GM13977 (cell line): ENCODE measurements at regions not wholly inside any gene's neighbourhood (a gene's known extent, or its start where the extent isn't known, plus 50 kb on each side); places are given as distances from the start of the nearest gene placed in this dataset.

Experiments
- DNase-seq: peaks from one replicate; pipeline ENCODE4 v3.0.0; 2012; ENCODE audit warnings: low spot score
- CTCF ChIP-seq: IDR thresholded peaks from 2 replicates; pipeline ENCODE4 v1.5.1; 2012; ENCODE audit warnings: mild to moderate bottlenecking, control low read depth; ENCODE audit not compliant: insufficient read depth; ENCODE audit errors: extremely low read depth, missing control alignments
- in situ Hi-C: fragments of 300-500 bp; cut with MboI; formaldehyde crosslinking; loops from one replicate; pipeline ENCODE4 v1.12.0; 2022; ENCODE audit warnings: low sequenced_read_pairs, low pct_unique_long_range_greater_than_20kb, mixed read lengths, inconsistent platforms; ENCODE audit not compliant: unreplicated experiment

DNA sequence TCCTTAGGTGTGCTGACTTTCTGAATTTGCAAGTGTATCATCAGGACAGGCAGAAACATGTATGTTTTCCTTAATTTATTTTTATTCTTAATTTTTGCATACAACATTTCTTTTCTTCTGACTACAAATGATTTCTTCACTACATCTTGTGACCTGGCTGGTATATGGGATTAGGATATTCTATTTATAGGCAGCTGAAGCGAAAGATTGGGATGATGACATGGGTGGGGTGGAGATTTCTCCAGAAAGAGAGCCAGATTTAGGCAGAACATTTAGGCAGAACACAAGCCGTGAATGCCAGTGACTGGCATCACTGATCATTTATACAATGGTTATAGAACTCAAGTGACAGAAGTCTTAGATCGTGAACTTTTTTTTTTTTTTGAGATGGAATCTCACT, 256.7 kb downstream of the KLF6 start:
- in situ Hi-C loops = no loop called here
- no peak for TF ChIP-seq CTCF
- no peak for DNase-seq

GRCh38 chr10:3527869-3528268, 257.1 kb downstream of the KLF6 start:
- in situ Hi-C loops = no loop called here
- no peak for DNase-seq
- no peak for TF ChIP-seq CTCF

DNA sequence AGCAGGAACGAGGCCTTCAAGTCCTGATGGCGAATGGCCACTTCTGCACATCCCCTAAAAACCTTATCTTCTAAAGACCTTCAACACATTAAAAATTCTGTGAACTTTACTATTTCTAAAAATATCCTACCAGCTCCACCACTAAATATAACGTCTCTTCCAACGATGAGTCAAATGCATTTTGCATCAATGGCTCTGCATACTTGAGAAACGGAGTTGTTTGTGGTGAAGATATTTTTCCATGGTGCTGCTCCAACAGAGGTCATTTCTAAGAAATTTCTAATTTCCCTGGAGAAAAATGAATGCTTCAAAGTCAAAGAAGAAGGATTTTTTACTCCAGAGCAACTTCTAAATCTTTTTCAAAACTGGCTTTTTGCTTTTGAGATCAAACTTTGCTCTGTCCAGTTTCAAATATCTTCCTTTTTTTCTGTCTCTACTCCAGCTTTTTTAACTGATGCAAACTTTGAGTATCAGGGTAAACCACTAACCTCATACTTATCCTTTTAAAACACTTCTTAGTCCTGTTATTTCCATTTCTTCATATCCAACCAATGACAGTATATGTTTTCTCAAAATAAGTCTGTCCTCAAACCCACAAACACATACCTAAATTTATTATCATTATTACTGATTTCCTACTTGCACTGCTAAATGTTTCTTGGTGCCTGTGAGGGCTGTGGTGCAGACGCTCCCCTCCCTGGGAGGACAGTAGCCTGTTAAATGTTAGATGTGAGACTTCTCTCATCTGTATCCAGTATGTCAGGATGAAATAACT, 258.1 kb downstream of the KLF6 start:
- in situ Hi-C loops = no loop called here
- no peak for DNase-seq
- no peak for TF ChIP-seq CTCF

DNA sequence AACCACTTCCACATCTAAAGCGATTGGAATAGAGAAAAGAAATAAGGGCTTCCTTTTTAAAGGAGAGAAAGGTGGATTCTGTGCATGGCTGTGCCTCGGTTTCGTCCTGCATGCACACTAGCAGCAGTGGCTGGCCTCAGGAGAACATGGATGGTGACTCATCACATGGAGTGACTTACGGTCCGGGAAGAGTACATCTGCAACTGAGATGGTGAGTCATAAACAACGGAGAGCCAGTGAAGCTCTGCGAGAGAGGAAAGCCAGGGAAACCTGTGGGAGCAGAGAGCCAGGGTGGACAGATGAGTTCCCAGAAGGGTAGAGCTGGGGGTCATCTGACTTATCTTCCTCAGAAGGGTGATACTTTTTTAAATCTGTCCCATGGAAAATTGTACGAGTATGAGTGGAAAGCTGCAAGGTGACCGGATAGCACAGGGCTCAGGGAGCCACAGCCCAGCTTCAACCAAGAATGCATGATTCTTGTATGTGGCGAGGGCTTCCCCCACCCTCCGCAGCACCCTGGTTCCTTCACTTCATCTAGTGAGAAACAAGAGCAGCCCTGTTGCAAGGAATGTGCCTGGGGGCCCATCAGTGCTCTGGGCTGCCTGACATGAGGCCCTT, 259.1 kb downstream of the KLF6 start:
- TF ChIP-seq CTCF = no peak
- in situ Hi-C loops = no loop called here
- no peak for DNase-seq

DNA sequence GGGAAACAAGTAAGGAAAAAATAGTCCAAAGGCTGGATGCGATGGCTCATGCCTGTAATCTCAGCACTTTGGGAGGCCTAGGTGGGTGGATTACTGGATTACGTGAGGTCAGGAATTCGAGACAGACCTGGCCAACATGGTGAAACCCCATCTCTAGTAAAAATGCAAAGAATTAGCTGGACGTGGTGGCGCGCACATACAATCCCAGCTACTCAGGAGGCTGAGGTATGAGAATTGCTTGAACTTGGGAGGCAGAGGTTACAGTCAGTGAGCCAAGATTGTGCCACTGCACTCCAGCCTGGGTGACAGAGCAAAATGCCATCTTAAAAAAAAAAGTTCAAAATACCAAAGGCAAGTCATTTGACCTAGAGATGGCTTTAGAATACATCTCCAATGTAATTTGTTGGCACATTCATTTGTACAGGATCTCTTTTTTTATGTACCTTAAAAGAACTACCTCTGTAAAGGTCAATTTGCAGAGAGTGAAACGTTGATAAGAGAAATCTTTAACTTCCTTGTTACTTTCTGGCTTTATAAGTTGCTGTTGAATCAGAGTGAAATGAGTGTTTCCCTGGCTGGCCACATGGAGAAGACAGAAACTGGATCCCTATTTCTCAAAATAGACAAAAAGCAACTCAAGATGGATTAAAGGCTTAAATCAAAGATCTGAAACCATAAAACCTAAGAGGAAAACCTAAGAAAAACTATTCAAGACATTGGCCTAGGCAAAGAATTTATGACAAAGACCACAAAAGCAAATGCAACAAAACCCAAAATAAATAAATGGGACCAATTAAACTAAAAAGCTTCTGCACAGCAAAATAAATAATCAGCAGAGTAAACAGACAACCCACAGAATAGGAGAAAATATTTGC, 260.7 kb downstream of the KLF6 start:
- TF ChIP-seq CTCF = no peak
- no peak for DNase-seq
- in situ Hi-C loops = no loop called here

DNA sequence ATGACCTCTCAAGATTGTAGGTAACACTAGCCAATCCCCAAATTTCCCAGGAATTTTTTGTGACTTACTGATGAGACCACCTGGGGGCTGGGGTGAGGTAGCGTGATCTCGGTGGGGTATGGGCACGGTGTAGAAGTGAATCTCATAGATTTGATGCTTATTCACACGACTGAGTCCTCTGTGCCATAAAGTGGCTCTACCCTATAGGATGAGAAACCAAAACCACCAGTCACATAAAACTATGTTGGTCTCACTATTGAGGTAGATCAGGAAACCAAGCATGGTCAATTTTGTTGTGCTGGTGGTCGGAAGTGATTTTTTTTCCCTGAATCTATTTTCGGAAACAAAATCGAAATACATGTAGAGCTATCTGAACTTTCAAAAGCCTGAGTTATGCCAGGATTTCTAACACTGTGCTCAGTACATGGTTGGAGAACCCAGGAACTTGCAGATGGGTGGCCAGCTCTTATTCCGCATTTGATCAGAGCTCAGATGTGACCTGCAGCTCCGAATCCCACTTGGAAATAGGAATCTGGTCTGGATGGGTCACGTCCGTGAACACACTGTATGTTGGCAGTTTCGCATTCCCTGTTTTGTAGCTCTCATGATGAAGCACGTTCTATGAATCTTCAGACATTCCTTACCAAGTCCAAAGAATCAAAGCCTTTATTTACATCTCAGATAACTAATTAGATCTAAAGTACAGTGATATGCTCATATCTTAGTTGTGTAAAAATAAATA, 261.5 kb downstream of the KLF6 start:
- TF ChIP-seq CTCF = no peak
- DNase-seq = no peak
- in situ Hi-C loops = no loop called here
